Osteoblast (primary cell): ENCODE measurements at regions not wholly inside any gene's neighbourhood (a gene's known extent, or its start where the extent isn't known, plus 50 kb on each side); places are given as distances from the start of the nearest gene placed in this dataset.
"Not testable (repeated sequence)": the region's sequence is repeated elsewhere in the genome, so short reads cannot be mapped to it uniquely, and the experiment has no call there.

ENCODE experiments used
- DNase-seq: peaks from one replicate; pipeline ENCODE4 v3.0.0; 2011; ENCODE audit warnings: low spot score, mixed read lengths; ENCODE audit not compliant: insufficient read length; ENCODE audit errors: missing footprints
- H2AFZ ChIP-seq: 2 replicates; pipeline ENCODE4 v1.6.0; 2011; ENCODE audit warnings: mild to moderate bottlenecking, low read length
- H3K27ac ChIP-seq: 2 replicates; pipeline ENCODE4 v1.5.1; 2011; ENCODE audit warnings: mild to moderate bottlenecking, low read depth, low read length, moderate library complexity
- H3K27me3 ChIP-seq: 2 replicates; pipeline ENCODE4 v1.6.0; 2012; ENCODE audit warnings: mild to moderate bottlenecking, control low read depth, inconsistent platforms, low read length, moderate library complexity; ENCODE audit not compliant: insufficient read depth
- H3K36me3 ChIP-seq: 2 replicates; pipeline ENCODE4 v1.5.1; 2011; ENCODE audit warnings: mild to moderate bottlenecking, low read length, control low read depth, moderate library complexity; ENCODE audit not compliant: insufficient read depth
- H3K4me1 ChIP-seq: 2 replicates; pipeline ENCODE4 v1.5.1; 2011; ENCODE audit warnings: mild to moderate bottlenecking, low read length, control low read depth, moderate library complexity; ENCODE audit not compliant: insufficient read depth
- H3K4me2 ChIP-seq: 2 replicates; pipeline ENCODE4 v1.6.0; 2011; ENCODE audit warnings: mild to moderate bottlenecking, low read length; ENCODE audit not compliant: insufficient read depth
- H3K4me3 ChIP-seq: fragments of 200-600 bp; sonication (generic); 3 replicates; pipeline ENCODE4 v1.5.1; 2012; ENCODE audit warnings: mild to moderate bottlenecking, low read length, inconsistent platforms; ENCODE audit not compliant: insufficient read depth
- H3K79me2 ChIP-seq: 2 replicates; pipeline ENCODE4 v1.6.0; 2012; ENCODE audit warnings: mild to moderate bottlenecking, low read length, control low read depth, inconsistent platforms; ENCODE audit not compliant: insufficient read depth
- H3K9me3 ChIP-seq: 2 replicates; pipeline ENCODE4 v1.5.1; 2011; ENCODE audit warnings: low read depth, low read length, control low read depth
- H4K20me1 ChIP-seq: 2 replicates; pipeline ENCODE4 v1.6.0; 2012; ENCODE audit warnings: mild to moderate bottlenecking, low read length, control low read depth; ENCODE audit not compliant: insufficient read depth
- CTCF ChIP-seq: IDR thresholded peaks from 2 replicates; pipeline ENCODE4 v1.5.1; 2011; ENCODE audit warnings: mild to moderate bottlenecking, low read depth, low read length, moderate library complexity; ENCODE audit errors: extremely low read depth

- no peak for DNase-seq
- Histone ChIP-seq H3K27me3 (no peaks in the 10 kb centered on the region), H2AFZ (no peak overlapping the region), H3K79me2 (no peaks in the 10 kb centered on the region), H4K20me1 (no peaks in the 10 kb centered on the region), H3K27ac (no peak overlapping the region), H3K36me3 (no peaks in the 10 kb centered on the region), H3K4me1 (no peaks in the 10 kb centered on the region), H3K4me3 (no peak overlapping the region), H3K4me2 (no peak overlapping the region), H3K9me3 (no peaks in the 10 kb centered on the region)
- no peak for TF ChIP-seq CTCF
These were observed 76.4 kb upstream of the ZNG1B start for GRCh38 chr2:113361051-113361450.

- Histone ChIP-seq H4K20me1 (no peaks in the 10 kb centered on the region), H2AFZ (no peak overlapping the region), H3K27me3 (peaks cover 2% of the 10 kb centered on the region), H3K27ac (no peak overlapping the region), H3K36me3 (no peaks in the 10 kb centered on the region), H3K4me1 (no peaks in the 10 kb centered on the region), H3K4me2 (no peak overlapping the region), H3K4me3 (no peak overlapping the region), H3K79me2 (no peaks in the 10 kb centered on the region), H3K9me3 (no peaks in the 10 kb centered on the region)
- no peak for TF ChIP-seq CTCF
- DNase-seq: no peak
These were observed 78.3 kb upstream of the PAX8 start for GRCh38 chr2:113357071-113357470.

- H3K27me3 ChIP-seq, H3K36me3 ChIP-seq, H3K4me2 ChIP-seq, H2AFZ ChIP-seq, H4K20me1 ChIP-seq, H3K4me1 ChIP-seq, H3K9me3 ChIP-seq, H3K79me2 ChIP-seq, DNase-seq, H3K27ac ChIP-seq, H3K4me3 ChIP-seq: not testable (repeated sequence)
These were observed 77.6 kb upstream of the PAX8 start for GRCh38 chr2:113356284-113356683.

GRCh38 chr2:113355339-113356015, 76.8 kb upstream of the PAX8 start:
- H3K36me3 ChIP-seq, H2AFZ ChIP-seq, H4K20me1 ChIP-seq, H3K4me1 ChIP-seq, DNase-seq, H3K4me2 ChIP-seq, H3K27me3 ChIP-seq, H3K4me3 ChIP-seq, H3K9me3 ChIP-seq, H3K27ac ChIP-seq, H3K79me2 ChIP-seq: not testable (repeated sequence)
